HCT116 (cell line): ENCODE measurements at regions not wholly inside any gene's neighbourhood (a gene's known extent, or its start where the extent isn't known, plus 50 kb on each side); places are given as distances from the start of the nearest gene placed in this dataset.

Source experiments
- POLR2A ChIP-seq: IDR thresholded peaks from 2 replicates; pipeline ENCODE4 v1.7.0; 2011; ENCODE audit warnings: borderline replicate concordance; ENCODE audit not compliant: insufficient read depth, insufficient read length; ENCODE audit errors: extremely low read depth
- POLR2AphosphoS5 ChIP-seq: IDR thresholded peaks from 2 replicates; pipeline ENCODE4 v1.6.1; 2011; ENCODE audit warnings: mild to moderate bottlenecking, low read depth, low read length, moderate library complexity
- TCF7L2 ChIP-seq: IDR thresholded peaks from 2 replicates; pipeline ENCODE4 v1.7.0; 2011; ENCODE audit warnings: borderline replicate concordance, inconsistent platforms; ENCODE audit not compliant: insufficient read depth, insufficient read length; ENCODE audit errors: extremely low read depth
- ZFX ChIP-seq: fragments of 450-650 bp; IDR thresholded peaks from 2 replicates; pipeline ENCODE4 v1.6.1; 2017
- TF ChIP-seq, protein P1 (sequence below), 3 experiments: fragments of 200-600 bp in 1 of 3; sonication (generic) in 1 of 3; IDR thresholded peaks in 2 of 3; conservative IDR thresholded peaks in 1 of 3; 2 replicates each; pipeline ENCODE4 v1.5.1; 2012 to 2017; ENCODE audit warnings: low read depth in 2 of 3, low read length in 2 of 3, antibody characterized with exemption in 1 of 3, borderline replicate concordance in 1 of 3, control low read depth in 1 of 3, mild to moderate bottlenecking in 1 of 3, mixed read lengths in 1 of 3, mixed run types in 1 of 3, moderate library complexity in 1 of 3; ENCODE audit not compliant: insufficient read depth in 1 of 3
- TF ChIP-seq, protein P2 (sequence below): IDR thresholded peaks from 2 replicates; pipeline ENCODE4 v1.6.1; 2012; ENCODE audit warnings: low read depth

GRCh38 chr21:31448496-31448895 is 104.4 kb upstream of the TIAM1 start:
- TF ChIP-seq, protein P1, sequence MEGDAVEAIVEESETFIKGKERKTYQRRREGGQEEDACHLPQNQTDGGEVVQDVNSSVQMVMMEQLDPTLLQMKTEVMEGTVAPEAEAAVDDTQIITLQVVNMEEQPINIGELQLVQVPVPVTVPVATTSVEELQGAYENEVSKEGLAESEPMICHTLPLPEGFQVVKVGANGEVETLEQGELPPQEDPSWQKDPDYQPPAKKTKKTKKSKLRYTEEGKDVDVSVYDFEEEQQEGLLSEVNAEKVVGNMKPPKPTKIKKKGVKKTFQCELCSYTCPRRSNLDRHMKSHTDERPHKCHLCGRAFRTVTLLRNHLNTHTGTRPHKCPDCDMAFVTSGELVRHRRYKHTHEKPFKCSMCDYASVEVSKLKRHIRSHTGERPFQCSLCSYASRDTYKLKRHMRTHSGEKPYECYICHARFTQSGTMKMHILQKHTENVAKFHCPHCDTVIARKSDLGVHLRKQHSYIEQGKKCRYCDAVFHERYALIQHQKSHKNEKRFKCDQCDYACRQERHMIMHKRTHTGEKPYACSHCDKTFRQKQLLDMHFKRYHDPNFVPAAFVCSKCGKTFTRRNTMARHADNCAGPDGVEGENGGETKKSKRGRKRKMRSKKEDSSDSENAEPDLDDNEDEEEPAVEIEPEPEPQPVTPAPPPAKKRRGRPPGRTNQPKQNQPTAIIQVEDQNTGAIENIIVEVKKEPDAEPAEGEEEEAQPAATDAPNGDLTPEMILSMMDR (IDR thresholded peaks at IDR 0.05 in 2 of 3, conservative IDR thresholded peaks at IDR 0.05 in 1 of 3; ENCODE audit: borderline replicate concordance in 1 of 3, insufficient read depth in 1 of 3, low read depth in 2 of 3, low read length in 2 of 3): no peak
- TF ChIP-seq ZFX: no peak
- no peak for TF ChIP-seq POLR2AphosphoS5
- TF ChIP-seq, protein P2, sequence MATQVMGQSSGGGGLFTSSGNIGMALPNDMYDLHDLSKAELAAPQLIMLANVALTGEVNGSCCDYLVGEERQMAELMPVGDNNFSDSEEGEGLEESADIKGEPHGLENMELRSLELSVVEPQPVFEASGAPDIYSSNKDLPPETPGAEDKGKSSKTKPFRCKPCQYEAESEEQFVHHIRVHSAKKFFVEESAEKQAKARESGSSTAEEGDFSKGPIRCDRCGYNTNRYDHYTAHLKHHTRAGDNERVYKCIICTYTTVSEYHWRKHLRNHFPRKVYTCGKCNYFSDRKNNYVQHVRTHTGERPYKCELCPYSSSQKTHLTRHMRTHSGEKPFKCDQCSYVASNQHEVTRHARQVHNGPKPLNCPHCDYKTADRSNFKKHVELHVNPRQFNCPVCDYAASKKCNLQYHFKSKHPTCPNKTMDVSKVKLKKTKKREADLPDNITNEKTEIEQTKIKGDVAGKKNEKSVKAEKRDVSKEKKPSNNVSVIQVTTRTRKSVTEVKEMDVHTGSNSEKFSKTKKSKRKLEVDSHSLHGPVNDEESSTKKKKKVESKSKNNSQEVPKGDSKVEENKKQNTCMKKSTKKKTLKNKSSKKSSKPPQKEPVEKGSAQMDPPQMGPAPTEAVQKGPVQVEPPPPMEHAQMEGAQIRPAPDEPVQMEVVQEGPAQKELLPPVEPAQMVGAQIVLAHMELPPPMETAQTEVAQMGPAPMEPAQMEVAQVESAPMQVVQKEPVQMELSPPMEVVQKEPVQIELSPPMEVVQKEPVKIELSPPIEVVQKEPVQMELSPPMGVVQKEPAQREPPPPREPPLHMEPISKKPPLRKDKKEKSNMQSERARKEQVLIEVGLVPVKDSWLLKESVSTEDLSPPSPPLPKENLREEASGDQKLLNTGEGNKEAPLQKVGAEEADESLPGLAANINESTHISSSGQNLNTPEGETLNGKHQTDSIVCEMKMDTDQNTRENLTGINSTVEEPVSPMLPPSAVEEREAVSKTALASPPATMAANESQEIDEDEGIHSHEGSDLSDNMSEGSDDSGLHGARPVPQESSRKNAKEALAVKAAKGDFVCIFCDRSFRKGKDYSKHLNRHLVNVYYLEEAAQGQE: no peak
- no peak for TF ChIP-seq TCF7L2
- TF ChIP-seq POLR2A: no peak
